ENCODE measurements at regions not wholly inside any gene's neighbourhood (a gene's known extent, or its start where the extent isn't known, plus 50 kb on each side); places are given as distances from the start of the nearest gene placed in this dataset.

DNA sequence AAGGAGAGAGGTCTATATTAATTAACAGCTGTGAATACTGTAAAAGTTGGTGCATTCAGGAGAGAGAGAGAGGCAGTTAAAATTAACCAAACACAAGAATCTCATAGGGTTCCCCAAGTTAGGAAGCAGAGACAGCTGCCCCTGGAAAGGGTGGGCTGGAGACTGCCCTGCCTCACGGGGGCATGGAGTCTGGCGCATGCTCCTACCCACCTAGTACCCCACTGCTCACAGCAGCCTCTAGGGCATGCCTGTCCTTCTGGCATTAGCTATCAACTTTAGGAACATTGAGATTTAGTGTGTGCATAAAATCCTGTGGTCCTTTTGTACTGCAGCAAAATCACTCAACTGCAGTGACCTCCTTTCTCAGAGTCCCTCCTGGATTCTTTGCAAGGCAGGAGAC lies 710.1 kb downstream of the SORCS3 start:
- TF ChIP-seq EZH2 (IDR thresholded peaks at IDR 0.05; ENCODE audit: low read length), result no peak
- TF ChIP-seq, protein P1, sequence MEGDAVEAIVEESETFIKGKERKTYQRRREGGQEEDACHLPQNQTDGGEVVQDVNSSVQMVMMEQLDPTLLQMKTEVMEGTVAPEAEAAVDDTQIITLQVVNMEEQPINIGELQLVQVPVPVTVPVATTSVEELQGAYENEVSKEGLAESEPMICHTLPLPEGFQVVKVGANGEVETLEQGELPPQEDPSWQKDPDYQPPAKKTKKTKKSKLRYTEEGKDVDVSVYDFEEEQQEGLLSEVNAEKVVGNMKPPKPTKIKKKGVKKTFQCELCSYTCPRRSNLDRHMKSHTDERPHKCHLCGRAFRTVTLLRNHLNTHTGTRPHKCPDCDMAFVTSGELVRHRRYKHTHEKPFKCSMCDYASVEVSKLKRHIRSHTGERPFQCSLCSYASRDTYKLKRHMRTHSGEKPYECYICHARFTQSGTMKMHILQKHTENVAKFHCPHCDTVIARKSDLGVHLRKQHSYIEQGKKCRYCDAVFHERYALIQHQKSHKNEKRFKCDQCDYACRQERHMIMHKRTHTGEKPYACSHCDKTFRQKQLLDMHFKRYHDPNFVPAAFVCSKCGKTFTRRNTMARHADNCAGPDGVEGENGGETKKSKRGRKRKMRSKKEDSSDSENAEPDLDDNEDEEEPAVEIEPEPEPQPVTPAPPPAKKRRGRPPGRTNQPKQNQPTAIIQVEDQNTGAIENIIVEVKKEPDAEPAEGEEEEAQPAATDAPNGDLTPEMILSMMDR (optimal IDR thresholded peaks at IDR 0.05 in 1 of 3, IDR thresholded peaks at IDR 0.05 in 1 of 3, conservative IDR thresholded peaks at IDR 0.05 in 1 of 3; ENCODE audit: extremely low read depth in 1 of 3, insufficient read depth in 2 of 3, low read length in 3 of 3), result no peak

All from keratinocyte (primary cell).